Calu3 (cell line): ENCODE measurements at regions not wholly inside any gene's neighbourhood (a gene's known extent, or its start where the extent isn't known, plus 50 kb on each side); places are given as distances from the start of the nearest gene placed in this dataset.

Source experiments
- BruUV-seq: library from RNA; stranded (reverse); fragments of 400-500 nt; replicated peaks from 2 replicates; lab custom pipeline; 2021; lab: Mats Ljungman, UMichigan
- CTCF ChIA-PET: fragments of 300-600 bp; sonication (Branson Sonifier 250); formaldehyde crosslinking; loops from one replicate; lab custom pipeline; 2022; ENCODE audit warnings: antibody characterized with exemption; lab: Charles Lee
- DNase-seq: peaks from one replicate; pipeline ENCODE4 v3.0.0; 2022
- H3K27ac Mint-ChIP-seq: one replicate; pipeline ENCODE4 v1.8.0; 2022; ENCODE audit warnings: mixed read lengths; ENCODE audit not compliant: unreplicated experiment
- H3K27me3 Mint-ChIP-seq: one replicate; pipeline ENCODE4 v1.8.0; 2022; ENCODE audit warnings: mixed read lengths; ENCODE audit not compliant: unreplicated experiment
- H3K36me3 Mint-ChIP-seq: one replicate; pipeline ENCODE4 v1.8.0; 2022; ENCODE audit warnings: mild to moderate bottlenecking, moderate library complexity, mixed read lengths; ENCODE audit not compliant: insufficient read depth, unreplicated experiment
- H3K4me1 Mint-ChIP-seq: one replicate; pipeline ENCODE4 v1.8.0; 2022; ENCODE audit warnings: mild to moderate bottlenecking, low read depth, mixed read lengths; ENCODE audit not compliant: unreplicated experiment
- H3K4me3 Mint-ChIP-seq: one replicate; pipeline ENCODE4 v1.8.0; 2022; ENCODE audit warnings: mild to moderate bottlenecking, low read depth, moderate library complexity, mixed read lengths; ENCODE audit not compliant: unreplicated experiment
- H3K9me3 Mint-ChIP-seq: one replicate; pipeline ENCODE4 v1.8.0; 2022; ENCODE audit warnings: low read depth, mixed read lengths; ENCODE audit not compliant: unreplicated experiment
- CTCF ChIP-seq: fragments of 200-600 bp; IDR thresholded peaks from one replicate; pipeline ENCODE4 v1.8.0; 2022; ENCODE audit warnings: antibody characterized with exemption; ENCODE audit not compliant: unreplicated experiment
- intact Hi-C: fragments of 100-400 bp; cut with micrococcal nuclease; formaldehyde crosslinking; loops from one replicate; pipeline ENCODE4 v1.10.0; 2022; ENCODE audit not compliant: unreplicated experiment

GRCh38 chr2:238643400-238643907, 204.4 kb upstream of the TWIST2 start:
- Mint-ChIP-seq H3K4me1 (peaks cover 18% of the 10 kb centered on the region), H3K36me3 (no peaks in the 10 kb centered on the region), H3K4me3 (no peak overlapping the region), H3K27me3 (peaks cover 11% of the 10 kb centered on the region), H3K9me3 (no peaks in the 10 kb centered on the region), H3K27ac (peak overlapping the region; percentile 93)
- intact Hi-C loops, result no loop called here
- CTCF ChIA-PET, result interaction anchor here (1.0 to 1.2 kb wide), 2 partner anchors 69 to 130 kb away, joined by 3 read pairs; no protein-coding TSS in a partner anchor
- no peak for DNase-seq
- no peak for TF ChIP-seq CTCF
- BruUV-seq, result no TSS peak

GRCh38 chr2:238644095-238645081, 203.5 kb upstream of the TWIST2 start:
- no peak for TF ChIP-seq CTCF
- H3K36me3 Mint-ChIP-seq, result no peaks in the 10 kb centered on the region
- H3K27me3 Mint-ChIP-seq, result peaks cover 2% of the 10 kb centered on the region
- intact Hi-C loops, result no loop called here
- BruUV-seq, result no TSS peak
- H3K27ac Mint-ChIP-seq, result peak overlapping the region; percentile 93
- H3K9me3 Mint-ChIP-seq, result no peaks in the 10 kb centered on the region
- H3K4me3 Mint-ChIP-seq, result no peak overlapping the region
- CTCF ChIA-PET, result interaction anchor here (0.7 to 1.2 kb wide), 3 partner anchors 70 to 881 kb away, joined by 3 to 15 read pairs (median 3); no protein-coding TSS in a partner anchor
- DNase-seq, result peak; percentile 16
- peaks cover 18% of the 10 kb centered on the region for H3K4me1 Mint-ChIP-seq

- DNase-seq, result no peak
- intact Hi-C loops, result no loop called here
- H3K27ac Mint-ChIP-seq, result peak overlapping the region; percentile 93
- H3K36me3 Mint-ChIP-seq, result no peaks in the 10 kb centered on the region
- H3K4me1 Mint-ChIP-seq, result peaks cover 18% of the 10 kb centered on the region
- no peaks in the 10 kb centered on the region for H3K27me3 Mint-ChIP-seq
- no peaks in the 10 kb centered on the region for H3K9me3 Mint-ChIP-seq
- H3K4me3 Mint-ChIP-seq, result no peak overlapping the region
- CTCF ChIA-PET, result interaction anchor here (0.7 kb wide), 1 partner anchor 881 kb away, joined by 15 read pairs; no protein-coding TSS in a partner anchor
- BruUV-seq, result no TSS peak
- TF ChIP-seq CTCF, result no peak
Measured at GRCh38 chr2:238645095-238645494, 202.8 kb upstream of the TWIST2 start.

GRCh38 chr2:238645716-238646115, 202.2 kb upstream of the TWIST2 start:
- no peak overlapping the region for H3K4me3 Mint-ChIP-seq
- intact Hi-C loops, result no loop called here
- H3K4me1 Mint-ChIP-seq, result peaks cover 18% of the 10 kb centered on the region
- TF ChIP-seq CTCF, result no peak
- H3K27me3 Mint-ChIP-seq, result no peaks in the 10 kb centered on the region
- H3K27ac Mint-ChIP-seq, result no peak overlapping the region
- H3K36me3 Mint-ChIP-seq, result no peaks in the 10 kb centered on the region
- H3K9me3 Mint-ChIP-seq, result no peaks in the 10 kb centered on the region
- CTCF ChIA-PET, result interaction anchor here (0.6 kb wide), 1 partner anchor 26 kb away, joined by 3 read pairs; no protein-coding TSS in a partner anchor
- no TSS peak for BruUV-seq
- no peak for DNase-seq
